HepG2 (cell line): ENCODE measurements at regions not wholly inside any gene's neighbourhood (a gene's known extent, or its start where the extent isn't known, plus 50 kb on each side); places are given as distances from the start of the nearest gene placed in this dataset.

Experiments
- ARNT2 ChIP-seq: sonication (generic); formaldehyde crosslinking; IDR thresholded peaks from 2 replicates; pipeline ENCODE4 v1.8.0; 2022; ENCODE audit warnings: mild to moderate bottlenecking, low read depth, missing genetic modification reagents, moderate library complexity
- BHLHE40 ChIP-seq: IDR thresholded peaks from 2 replicates; pipeline ENCODE4 v1.6.1; 2011; ENCODE audit warnings: low read length, improper control_type of control experiment
- GPN1 ChIP-seq: sonication (generic); formaldehyde crosslinking; IDR thresholded peaks from 2 replicates; pipeline ENCODE4 v1.5.1; 2020; ENCODE audit warnings: missing genetic modification reagents, borderline replicate concordance
- KDM4B ChIP-seq: sonication (generic); formaldehyde crosslinking; IDR thresholded peaks from 2 replicates; pipeline ENCODE4 v1.4.0; 2020; ENCODE audit warnings: missing genetic modification reagents
- MXI1 ChIP-seq: IDR thresholded peaks from 3 replicates; pipeline ENCODE4 v1.6.1; 2012; ENCODE audit warnings: low read depth, low read length, inconsistent platforms, borderline replicate concordance
- RBFOX2 ChIP-seq: fragments of 200-400 bp; formaldehyde crosslinking; IDR thresholded peaks from 2 replicates; pipeline ENCODE4 v1.6.1; 2017; ENCODE audit warnings: low read depth, mild to moderate bottlenecking, low read length
- SNAPC2 ChIP-seq: sonication (generic); formaldehyde crosslinking; IDR thresholded peaks from 2 replicates; pipeline ENCODE4 v1.8.1; 2022; ENCODE audit warnings: mild to moderate bottlenecking, missing genetic modification reagents
- ZNF484 ChIP-seq: sonication (generic); formaldehyde crosslinking; IDR thresholded peaks from 2 replicates; pipeline ENCODE4 v1.5.1; 2020; ENCODE audit warnings: mild to moderate bottlenecking, low read depth, missing genetic modification reagents, borderline replicate concordance
- ZNF775 ChIP-seq: sonication (generic); formaldehyde crosslinking; IDR thresholded peaks from 2 replicates; pipeline ENCODE4 v1.4.0; 2020; ENCODE audit warnings: missing genetic modification reagents, mild to moderate bottlenecking, moderate library complexity, borderline replicate concordance
- TF ChIP-seq, protein P1 (sequence below): sonication (generic); formaldehyde crosslinking; IDR thresholded peaks from 2 replicates; pipeline ENCODE4 v1.4.0; 2020; ENCODE audit warnings: missing genetic modification reagents
- TF ChIP-seq, protein P2 (sequence below): sonication (generic); formaldehyde crosslinking; conservative IDR thresholded peaks from 2 replicates; pipeline ENCODE4 v1.4.0; 2020; ENCODE audit warnings: missing genetic modification reagents
- TF ChIP-seq, protein P3 (sequence below): sonication (generic); formaldehyde crosslinking; IDR thresholded peaks from 2 replicates; pipeline ENCODE4 v1.9.0; 2021; ENCODE audit warnings: missing genetic modification reagents, borderline replicate concordance
- TF ChIP-seq, protein P4 (sequence below): sonication (generic); formaldehyde crosslinking; IDR thresholded peaks from 2 replicates; pipeline ENCODE4 v1.5.1; 2020; ENCODE audit warnings: mild to moderate bottlenecking, missing genetic modification reagents
- TF ChIP-seq, protein P5 (sequence below): fragments of 450-650 bp; IDR thresholded peaks from 2 replicates; pipeline ENCODE4 v1.6.1; 2017; ENCODE audit warnings: mild to moderate bottlenecking
- TF ChIP-seq, protein P6 (sequence below): sonication (generic); formaldehyde crosslinking; IDR thresholded peaks from 2 replicates; pipeline ENCODE4 v1.4.0; 2020; ENCODE audit warnings: missing genetic modification reagents, low read depth, mild to moderate bottlenecking, borderline replicate concordance

DNA sequence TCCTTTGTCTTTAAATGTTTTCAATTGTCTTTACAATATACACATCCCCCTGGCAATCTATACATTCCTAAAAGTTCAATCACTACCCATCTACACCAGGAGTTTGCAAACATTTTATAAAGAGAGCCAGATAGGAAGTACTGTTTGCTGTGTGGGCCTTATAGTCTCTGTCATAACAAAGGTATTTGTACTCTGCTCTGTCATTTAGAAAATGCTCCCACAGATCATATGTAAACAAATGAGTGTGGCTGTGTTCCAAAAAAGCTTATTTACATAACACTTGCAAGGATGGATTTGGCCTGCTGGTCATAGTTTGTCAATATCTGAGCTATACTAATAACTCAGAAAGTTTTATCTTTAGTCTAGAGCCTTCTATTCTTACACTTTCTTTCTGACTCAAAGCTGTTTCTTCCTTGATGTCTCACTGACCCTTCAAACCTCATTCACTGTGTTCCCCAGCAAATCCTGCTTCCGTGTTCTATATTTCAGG is 511.9 kb downstream of the GBE1 start (continued):
- TF ChIP-seq ZNF484, result no peak
- no peak for TF ChIP-seq KDM4B (CRISPR knock-in tag)
- no peak for TF ChIP-seq SNAPC2
- TF ChIP-seq, protein P1, sequence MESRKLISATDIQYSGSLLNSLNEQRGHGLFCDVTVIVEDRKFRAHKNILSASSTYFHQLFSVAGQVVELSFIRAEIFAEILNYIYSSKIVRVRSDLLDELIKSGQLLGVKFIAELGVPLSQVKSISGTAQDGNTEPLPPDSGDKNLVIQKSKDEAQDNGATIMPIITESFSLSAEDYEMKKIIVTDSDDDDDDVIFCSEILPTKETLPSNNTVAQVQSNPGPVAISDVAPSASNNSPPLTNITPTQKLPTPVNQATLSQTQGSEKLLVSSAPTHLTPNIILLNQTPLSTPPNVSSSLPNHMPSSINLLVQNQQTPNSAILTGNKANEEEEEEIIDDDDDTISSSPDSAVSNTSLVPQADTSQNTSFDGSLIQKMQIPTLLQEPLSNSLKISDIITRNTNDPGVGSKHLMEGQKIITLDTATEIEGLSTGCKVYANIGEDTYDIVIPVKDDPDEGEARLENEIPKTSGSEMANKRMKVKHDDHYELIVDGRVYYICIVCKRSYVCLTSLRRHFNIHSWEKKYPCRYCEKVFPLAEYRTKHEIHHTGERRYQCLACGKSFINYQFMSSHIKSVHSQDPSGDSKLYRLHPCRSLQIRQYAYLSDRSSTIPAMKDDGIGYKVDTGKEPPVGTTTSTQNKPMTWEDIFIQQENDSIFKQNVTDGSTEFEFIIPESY (CRISPR knock-in tag), result no peak
- TF ChIP-seq, protein P2, sequence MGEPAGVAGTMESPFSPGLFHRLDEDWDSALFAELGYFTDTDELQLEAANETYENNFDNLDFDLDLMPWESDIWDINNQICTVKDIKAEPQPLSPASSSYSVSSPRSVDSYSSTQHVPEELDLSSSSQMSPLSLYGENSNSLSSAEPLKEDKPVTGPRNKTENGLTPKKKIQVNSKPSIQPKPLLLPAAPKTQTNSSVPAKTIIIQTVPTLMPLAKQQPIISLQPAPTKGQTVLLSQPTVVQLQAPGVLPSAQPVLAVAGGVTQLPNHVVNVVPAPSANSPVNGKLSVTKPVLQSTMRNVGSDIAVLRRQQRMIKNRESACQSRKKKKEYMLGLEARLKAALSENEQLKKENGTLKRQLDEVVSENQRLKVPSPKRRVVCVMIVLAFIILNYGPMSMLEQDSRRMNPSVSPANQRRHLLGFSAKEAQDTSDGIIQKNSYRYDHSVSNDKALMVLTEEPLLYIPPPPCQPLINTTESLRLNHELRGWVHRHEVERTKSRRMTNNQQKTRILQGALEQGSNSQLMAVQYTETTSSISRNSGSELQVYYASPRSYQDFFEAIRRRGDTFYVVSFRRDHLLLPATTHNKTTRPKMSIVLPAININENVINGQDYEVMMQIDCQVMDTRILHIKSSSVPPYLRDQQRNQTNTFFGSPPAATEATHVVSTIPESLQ (CRISPR knock-in tag), result no peak
- no peak for TF ChIP-seq ZNF775
- no peak for TF ChIP-seq MXI1
- TF ChIP-seq GPN1 (CRISPR knock-in tag), result no peak
- TF ChIP-seq, protein P3, sequence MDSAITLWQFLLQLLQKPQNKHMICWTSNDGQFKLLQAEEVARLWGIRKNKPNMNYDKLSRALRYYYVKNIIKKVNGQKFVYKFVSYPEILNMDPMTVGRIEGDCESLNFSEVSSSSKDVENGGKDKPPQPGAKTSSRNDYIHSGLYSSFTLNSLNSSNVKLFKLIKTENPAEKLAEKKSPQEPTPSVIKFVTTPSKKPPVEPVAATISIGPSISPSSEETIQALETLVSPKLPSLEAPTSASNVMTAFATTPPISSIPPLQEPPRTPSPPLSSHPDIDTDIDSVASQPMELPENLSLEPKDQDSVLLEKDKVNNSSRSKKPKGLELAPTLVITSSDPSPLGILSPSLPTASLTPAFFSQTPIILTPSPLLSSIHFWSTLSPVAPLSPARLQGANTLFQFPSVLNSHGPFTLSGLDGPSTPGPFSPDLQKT (CRISPR knock-in tag), result no peak
- 0 out of 2 replicates have a peak, but pooled peaks have one; percentile 8 for TF ChIP-seq BHLHE40
- TF ChIP-seq, protein P4, sequence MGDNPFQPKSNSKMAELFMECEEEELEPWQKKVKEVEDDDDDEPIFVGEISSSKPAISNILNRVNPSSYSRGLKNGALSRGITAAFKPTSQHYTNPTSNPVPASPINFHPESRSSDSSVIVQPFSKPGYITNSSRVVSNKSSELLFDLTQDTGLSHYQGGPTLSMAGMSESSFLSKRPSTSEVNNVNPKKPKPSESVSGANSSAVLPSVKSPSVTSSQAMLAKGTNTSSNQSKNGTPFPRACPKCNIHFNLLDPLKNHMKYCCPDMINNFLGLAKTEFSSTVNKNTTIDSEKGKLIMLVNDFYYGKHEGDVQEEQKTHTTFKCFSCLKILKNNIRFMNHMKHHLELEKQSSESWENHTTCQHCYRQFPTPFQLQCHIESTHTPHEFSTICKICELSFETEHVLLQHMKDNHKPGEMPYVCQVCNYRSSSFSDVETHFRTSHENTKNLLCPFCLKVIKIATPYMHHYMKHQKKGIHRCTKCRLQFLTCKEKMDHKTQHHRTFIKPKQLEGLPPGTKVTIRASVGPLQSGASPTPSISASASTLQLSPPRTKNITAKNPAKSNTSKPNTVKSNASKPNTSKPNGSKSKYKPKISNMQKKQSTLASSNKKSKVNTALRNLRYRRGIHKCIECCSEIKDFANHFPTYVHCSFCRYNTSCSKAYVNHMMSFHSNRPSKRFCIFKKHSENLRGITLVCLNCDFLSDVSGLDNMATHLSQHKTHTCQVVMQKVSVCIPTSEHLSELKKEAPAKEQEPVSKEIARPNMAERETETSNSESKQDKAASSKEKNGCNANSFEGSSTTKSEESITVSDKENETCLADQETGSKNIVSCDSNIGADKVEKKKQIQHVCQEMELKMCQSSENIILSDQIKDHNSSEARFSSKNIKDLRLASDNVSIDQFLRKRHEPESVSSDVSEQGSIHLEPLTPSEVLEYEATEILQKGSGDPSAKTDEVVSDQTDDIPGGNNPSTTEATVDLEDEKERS (CRISPR knock-in tag), result no peak
- no peak for TF ChIP-seq RBFOX2
- TF ChIP-seq, protein P5, sequence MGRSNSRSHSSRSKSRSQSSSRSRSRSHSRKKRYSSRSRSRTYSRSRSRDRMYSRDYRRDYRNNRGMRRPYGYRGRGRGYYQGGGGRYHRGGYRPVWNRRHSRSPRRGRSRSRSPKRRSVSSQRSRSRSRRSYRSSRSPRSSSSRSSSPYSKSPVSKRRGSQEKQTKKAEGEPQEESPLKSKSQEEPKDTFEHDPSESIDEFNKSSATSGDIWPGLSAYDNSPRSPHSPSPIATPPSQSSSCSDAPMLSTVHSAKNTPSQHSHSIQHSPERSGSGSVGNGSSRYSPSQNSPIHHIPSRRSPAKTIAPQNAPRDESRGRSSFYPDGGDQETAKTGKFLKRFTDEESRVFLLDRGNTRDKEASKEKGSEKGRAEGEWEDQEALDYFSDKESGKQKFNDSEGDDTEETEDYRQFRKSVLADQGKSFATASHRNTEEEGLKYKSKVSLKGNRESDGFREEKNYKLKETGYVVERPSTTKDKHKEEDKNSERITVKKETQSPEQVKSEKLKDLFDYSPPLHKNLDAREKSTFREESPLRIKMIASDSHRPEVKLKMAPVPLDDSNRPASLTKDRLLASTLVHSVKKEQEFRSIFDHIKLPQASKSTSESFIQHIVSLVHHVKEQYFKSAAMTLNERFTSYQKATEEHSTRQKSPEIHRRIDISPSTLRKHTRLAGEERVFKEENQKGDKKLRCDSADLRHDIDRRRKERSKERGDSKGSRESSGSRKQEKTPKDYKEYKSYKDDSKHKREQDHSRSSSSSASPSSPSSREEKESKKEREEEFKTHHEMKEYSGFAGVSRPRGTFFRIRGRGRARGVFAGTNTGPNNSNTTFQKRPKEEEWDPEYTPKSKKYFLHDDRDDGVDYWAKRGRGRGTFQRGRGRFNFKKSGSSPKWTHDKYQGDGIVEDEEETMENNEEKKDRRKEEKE, result no peak
- no peak for TF ChIP-seq ARNT2 (CRISPR knock-in tag)
- TF ChIP-seq, protein P6, sequence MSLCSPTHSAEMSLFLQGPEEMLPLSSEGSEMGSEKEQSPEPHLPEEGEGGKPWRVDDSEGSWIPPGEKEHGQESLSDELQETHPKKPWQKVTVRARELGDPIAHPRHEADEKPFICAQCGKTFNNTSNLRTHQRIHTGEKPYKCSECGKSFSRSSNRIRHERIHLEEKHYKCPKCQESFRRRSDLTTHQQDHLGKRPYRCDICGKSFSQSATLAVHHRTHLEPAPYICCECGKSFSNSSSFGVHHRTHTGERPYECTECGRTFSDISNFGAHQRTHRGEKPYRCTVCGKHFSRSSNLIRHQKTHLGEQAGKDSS (CRISPR knock-in tag), result no peak
